A673 (cell line): ENCODE measurements at regions not wholly inside any gene's neighbourhood (a gene's known extent, or its start where the extent isn't known, plus 50 kb on each side); places are given as distances from the start of the nearest gene placed in this dataset.

Experiments
- BruUV-seq: library from RNA; stranded (reverse); fragments of 400-500 nt; replicated peaks from 2 replicates; lab custom pipeline; 2021; lab: Mats Ljungman, UMichigan
- CTCF ChIA-PET: fragments of 300-600 bp; sonication (Branson Sonifier 250); formaldehyde crosslinking; loops from one replicate; lab custom pipeline; 2022; ENCODE audit warnings: antibody characterized with exemption; lab: Charles Lee
- POLR2A ChIA-PET: fragments of 300-600 bp; sonication (Branson Sonifier 250); formaldehyde crosslinking; loops from one replicate; lab custom pipeline; 2022; ENCODE audit warnings: antibody characterized with exemption; ENCODE audit not compliant: low non-redundant PET; lab: Charles Lee
- DNase-seq: peaks from one replicate; pipeline ENCODE4 v3.0.0-alpha.2; 2015; ENCODE audit warnings: low spot score
- H3K27ac ChIP-seq: fragments of 200-600 bp; sonication (generic); 2 replicates; pipeline ENCODE4 v1.5.1; 2016; ENCODE audit warnings: mixed run types, low read depth, mild to moderate bottlenecking, mixed read lengths, antibody characterized with exemption, low read length; ENCODE audit not compliant: poor library complexity, severe bottlenecking
- H3K27me3 ChIP-seq: fragments of 200-600 bp; sonication (generic); replicated peaks from 2 replicates; pipeline ENCODE4 v1.6.1; 2017; ENCODE audit warnings: mixed run types, low read depth, mild to moderate bottlenecking, mixed read lengths, antibody characterized with exemption, low read length; ENCODE audit not compliant: insufficient read depth, poor library complexity
- H3K36me3 ChIP-seq: fragments of 200-600 bp; sonication (generic); 2 replicates; pipeline ENCODE4 v1.6.1; 2016; ENCODE audit warnings: mixed run types, mild to moderate bottlenecking, mixed read lengths, antibody characterized with exemption, low read length; ENCODE audit not compliant: insufficient read depth, poor library complexity, severe bottlenecking
- H3K4me1 ChIP-seq: fragments of 200-600 bp; sonication (generic); 2 replicates; pipeline ENCODE4 v1.6.1; 2017; ENCODE audit warnings: mixed run types, mild to moderate bottlenecking, mixed read lengths, antibody characterized with exemption, low read length; ENCODE audit not compliant: insufficient read depth, poor library complexity, severe bottlenecking
- H3K4me3 ChIP-seq: fragments of 200-600 bp; sonication (generic); 2 replicates; pipeline ENCODE4 v1.5.1; 2016; ENCODE audit warnings: low read depth, mixed run types, mild to moderate bottlenecking, mixed read lengths, low read length; ENCODE audit not compliant: poor library complexity, severe bottlenecking
- H3K9me3 ChIP-seq: fragments of 200-600 bp; sonication (generic); 2 replicates; pipeline ENCODE4 v1.6.1; 2016; ENCODE audit warnings: mixed run types, low read depth, mild to moderate bottlenecking, mixed read lengths, antibody characterized with exemption, low read length; ENCODE audit not compliant: poor library complexity, severe bottlenecking
- CTCF ChIP-seq: fragments of 300-800, 200-600 bp; sonication (generic); conservative IDR thresholded peaks from 2 replicates; pipeline ENCODE4 v1.5.1; 2017; ENCODE audit warnings: low read depth, mild to moderate bottlenecking, antibody characterized with exemption, low read length, moderate library complexity, mixed read lengths
- EZH2 ChIP-seq: fragments of 200-600 bp; sonication (generic); IDR thresholded peaks from 2 replicates; pipeline ENCODE4 v1.6.1; 2017; ENCODE audit warnings: borderline replicate concordance, low read depth, mild to moderate bottlenecking, mixed read lengths, antibody characterized with exemption, low read length; ENCODE audit not compliant: poor library complexity, severe bottlenecking
- intact Hi-C: fragments of 100-400 bp; cut with micrococcal nuclease; formaldehyde crosslinking; loops from one replicate; pipeline ENCODE4 v1.10.0; 2022; ENCODE audit not compliant: unreplicated experiment

DNA sequence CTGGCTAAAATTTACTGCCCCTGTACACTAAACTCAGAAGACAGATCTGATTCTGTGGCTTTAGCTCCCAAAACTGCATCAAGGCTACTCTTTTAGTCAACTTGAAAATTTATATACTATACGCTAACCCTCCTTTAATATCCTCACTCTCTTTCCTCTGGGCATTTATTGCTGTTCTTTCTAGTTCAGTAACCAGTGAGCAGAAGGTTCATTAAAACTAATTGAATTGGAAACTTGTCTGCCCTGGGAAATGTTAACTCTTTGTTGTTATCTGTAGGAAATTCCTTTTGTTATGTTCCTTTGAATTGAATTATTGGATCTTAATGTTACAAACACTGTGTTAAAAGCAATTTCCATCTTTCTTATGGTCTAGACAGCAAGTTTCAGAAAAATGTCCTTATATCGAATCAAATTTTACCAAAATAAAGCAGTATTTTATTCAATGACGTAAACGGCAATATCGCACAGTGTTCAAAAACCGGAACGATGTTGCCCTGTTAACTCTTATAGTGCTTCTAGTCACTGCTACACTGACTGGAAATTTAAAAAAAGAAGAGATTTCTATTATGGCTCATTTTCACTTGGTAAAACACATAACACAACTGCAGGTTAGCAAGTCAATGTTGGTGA, 168.3 kb downstream of the NR4A2 start:
- ChIA-PET POLR2A (no interaction called here), CTCF (no interaction called here)
- no peak for TF ChIP-seq EZH2
- TF ChIP-seq CTCF = no peak
- H3K36me3 ChIP-seq = no peaks in the 10 kb centered on the region
- intact Hi-C loops = no loop called here
- H3K27me3 ChIP-seq = peaks cover 45% of the 10 kb centered on the region
- no peak for DNase-seq
- H3K27ac ChIP-seq = no peak overlapping the region
- H3K4me1 ChIP-seq = no peaks in the 10 kb centered on the region
- no TSS peak for BruUV-seq
- no peak overlapping the region for H3K4me3 ChIP-seq
- no peaks in the 10 kb centered on the region for H3K9me3 ChIP-seq

DNA sequence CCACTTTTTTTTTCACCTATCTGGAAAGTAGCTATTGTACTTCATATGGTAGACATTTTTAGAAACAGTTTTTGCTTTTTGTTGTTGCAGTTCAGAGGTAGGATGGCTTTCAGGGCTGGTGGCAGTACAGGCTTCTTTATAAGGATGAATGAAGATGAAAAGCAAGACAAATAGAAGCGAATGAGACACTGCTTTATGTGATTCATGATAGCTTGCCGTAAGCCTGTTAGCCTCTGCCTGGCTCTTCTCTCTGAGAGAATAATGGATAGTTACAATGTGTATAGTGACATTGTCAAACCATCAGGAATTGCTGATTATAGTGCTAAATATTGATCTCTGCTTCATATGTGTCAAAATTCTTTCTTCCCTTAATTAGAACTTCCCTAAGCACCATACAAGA, 173.7 kb downstream of the NR4A2 start:
- H3K9me3 ChIP-seq = no peaks in the 10 kb centered on the region
- CTCF ChIA-PET = no interaction called here
- H3K36me3 ChIP-seq = no peaks in the 10 kb centered on the region
- intact Hi-C loops = no loop called here
- no TSS peak for BruUV-seq
- no peak overlapping the region for H3K4me3 ChIP-seq
- H3K27ac ChIP-seq = no peak overlapping the region
- TF ChIP-seq EZH2 (no peak), CTCF (no peak)
- H3K27me3 ChIP-seq = peaks cover 33% of the 10 kb centered on the region
- DNase-seq = no peak
- POLR2A ChIA-PET = no interaction called here
- no peaks in the 10 kb centered on the region for H3K4me1 ChIP-seq

- H3K36me3 ChIP-seq = no peaks in the 10 kb centered on the region
- no peaks in the 10 kb centered on the region for H3K4me1 ChIP-seq
- peaks cover 29% of the 10 kb centered on the region for H3K27me3 ChIP-seq
- ChIA-PET POLR2A (no interaction called here), CTCF (no interaction called here)
- no peaks in the 10 kb centered on the region for H3K9me3 ChIP-seq
- peak; percentile 3 for DNase-seq
- no peak overlapping the region for H3K27ac ChIP-seq
- H3K4me3 ChIP-seq = no peak overlapping the region
- intact Hi-C loops = no loop called here
- BruUV-seq = no TSS peak
- no peak for TF ChIP-seq EZH2
- no peak for TF ChIP-seq CTCF
These were observed 174.9 kb downstream of the NR4A2 start for GRCh38 chr2:156157670-156158069.
